Mesenchymal stem cell (in vitro differentiated cells and primary cell): ENCODE measurements at regions not wholly inside any gene's neighbourhood (a gene's known extent, or its start where the extent isn't known, plus 50 kb on each side); places are given as distances from the start of the nearest gene placed in this dataset.
A peak's percentile ranks its signal among the peaks of the same experiment; 100 is the strongest.

Experiments used
- DNase-seq: peaks from one replicate; pipeline ENCODE4 v3.0.0-alpha.2; 2013
- H2AFZ ChIP-seq: one replicate; pipeline ENCODE4 v1.6.1; 2013; ENCODE audit warnings: low read depth, mild to moderate bottlenecking, control low read depth, inconsistent platforms, low read length, moderate library complexity
- H2AK5ac ChIP-seq: 2 replicates; pipeline ENCODE4 v1.6.1; 2013; ENCODE audit warnings: low read length, moderate library complexity, mild to moderate bottlenecking, inconsistent platforms; ENCODE audit not compliant: severe bottlenecking
- H2BK120ac ChIP-seq: one replicate; pipeline ENCODE4 v1.6.1; 2013; ENCODE audit warnings: low read depth, mild to moderate bottlenecking, inconsistent platforms, low read length, moderate library complexity
- H2BK12ac ChIP-seq, 2 experiments: one replicate each; pipeline ENCODE4 v1.6.1; 2013; ENCODE audit warnings: inconsistent platforms in 2 of 2, low read length in 2 of 2, mild to moderate bottlenecking in 2 of 2, moderate library complexity in 2 of 2, control low read depth in 1 of 2
- H2BK15ac ChIP-seq: one replicate; pipeline ENCODE4 v1.6.1; 2013; ENCODE audit warnings: mild to moderate bottlenecking, low read depth, inconsistent platforms; ENCODE audit not compliant: poor library complexity, severe bottlenecking
- H2BK5ac ChIP-seq: 2 replicates; pipeline ENCODE4 v1.6.1; 2013; ENCODE audit warnings: low read depth, mild to moderate bottlenecking, low read length, control low read depth, inconsistent platforms; ENCODE audit not compliant: poor library complexity, severe bottlenecking
- H3K14ac ChIP-seq, 2 experiments: one replicate each; pipeline ENCODE4 v1.6.1; 2013; ENCODE audit warnings: inconsistent platforms in 2 of 2, low read length in 2 of 2, control low read depth in 1 of 2, mild to moderate bottlenecking in 1 of 2, moderate library complexity in 1 of 2
- H3K18ac ChIP-seq, 2 experiments: one replicate each; pipeline ENCODE4 v1.6.1; 2013; ENCODE audit warnings: inconsistent platforms in 2 of 2, low read length in 2 of 2, control low read depth in 1 of 2, low read depth in 1 of 2, mild to moderate bottlenecking in 1 of 2
- H3K23ac ChIP-seq, 2 experiments: one replicate each; pipeline ENCODE4 v1.6.1; 2013; ENCODE audit warnings: inconsistent platforms in 2 of 2, low read length in 2 of 2, mild to moderate bottlenecking in 2 of 2, moderate library complexity in 2 of 2, control low read depth in 1 of 2
- H3K27ac ChIP-seq: 2 replicates; pipeline ENCODE4 v1.5.1; 2013; ENCODE audit warnings: mild to moderate bottlenecking, moderate library complexity, low read length, control low read depth, inconsistent platforms; ENCODE audit not compliant: poor library complexity, severe bottlenecking
- H3K27me3 ChIP-seq, 2 experiments: 2 replicates each; pipeline versions ENCODE4 v1.6.1 to v1.7.0; 2013; ENCODE audit warnings: low read length in 2 of 2, mild to moderate bottlenecking in 2 of 2, moderate library complexity in 2 of 2, control low read depth in 1 of 2, inconsistent platforms in 1 of 2; ENCODE audit not compliant: control insufficient read depth in 1 of 2, insufficient read depth in 1 of 2
- H3K36me3 ChIP-seq, 2 experiments: 2 replicates each; pipeline versions ENCODE4 v1.6.1 to v1.7.0; 2013; ENCODE audit warnings: low read length in 2 of 2, control low read depth in 1 of 2, inconsistent platforms in 1 of 2, low read depth in 1 of 2, mild to moderate bottlenecking in 1 of 2; ENCODE audit not compliant: insufficient read depth in 2 of 2, control insufficient read depth in 1 of 2
- H3K4ac ChIP-seq, 2 experiments: one replicate each; pipeline ENCODE4 v1.6.1; 2013; ENCODE audit warnings: inconsistent platforms in 2 of 2, low read length in 2 of 2, mild to moderate bottlenecking in 2 of 2, moderate library complexity in 2 of 2, control low read depth in 1 of 2, low read depth in 1 of 2
- H3K4me1 ChIP-seq: 2 replicates; pipeline ENCODE4 v1.6.1; 2013; ENCODE audit warnings: low read depth, low read length, control low read depth; ENCODE audit not compliant: control insufficient read depth, insufficient read depth
- H3K4me2 ChIP-seq: 2 replicates; pipeline ENCODE4 v1.6.1; 2013; ENCODE audit warnings: low read length, mild to moderate bottlenecking, inconsistent platforms; ENCODE audit not compliant: poor library complexity, severe bottlenecking
- H3K4me3 ChIP-seq, 2 experiments: 2 replicates each; pipeline versions ENCODE4 v1.5.1 to v1.7.0; 2013; ENCODE audit warnings: low read length in 2 of 2, mild to moderate bottlenecking in 2 of 2, control low read depth in 1 of 2, low read depth in 1 of 2; ENCODE audit not compliant: insufficient read depth in 1 of 2
- H3K79me1 ChIP-seq: replicated peaks from 2 replicates; pipeline ENCODE4 v1.6.1; 2013; ENCODE audit warnings: mild to moderate bottlenecking, control low read depth, low read length, inconsistent platforms; ENCODE audit not compliant: poor library complexity, severe bottlenecking
- H3K9ac ChIP-seq: 2 replicates; pipeline ENCODE4 v1.7.0; 2013; ENCODE audit warnings: mild to moderate bottlenecking, low read length, moderate library complexity
- H3K9me3 ChIP-seq: 2 replicates; pipeline ENCODE4 v1.7.0; 2013; ENCODE audit warnings: mild to moderate bottlenecking, low read length; ENCODE audit not compliant: control insufficient read depth
- H4K8ac ChIP-seq: one replicate; pipeline ENCODE4 v1.6.1; 2013; ENCODE audit warnings: inconsistent platforms, mild to moderate bottlenecking, low read length, moderate library complexity
- H4K91ac ChIP-seq: one replicate; pipeline ENCODE4 v1.6.1; 2013; ENCODE audit warnings: mild to moderate bottlenecking, low read length, inconsistent platforms
- WGBS: methylation state at CpG from one replicate; pipeline ENCODE4 v1.1.7; 2013; ENCODE audit warnings: mixed read lengths; 5-methylcytosine and 5-hydroxymethylcytosine counted together

DNA sequence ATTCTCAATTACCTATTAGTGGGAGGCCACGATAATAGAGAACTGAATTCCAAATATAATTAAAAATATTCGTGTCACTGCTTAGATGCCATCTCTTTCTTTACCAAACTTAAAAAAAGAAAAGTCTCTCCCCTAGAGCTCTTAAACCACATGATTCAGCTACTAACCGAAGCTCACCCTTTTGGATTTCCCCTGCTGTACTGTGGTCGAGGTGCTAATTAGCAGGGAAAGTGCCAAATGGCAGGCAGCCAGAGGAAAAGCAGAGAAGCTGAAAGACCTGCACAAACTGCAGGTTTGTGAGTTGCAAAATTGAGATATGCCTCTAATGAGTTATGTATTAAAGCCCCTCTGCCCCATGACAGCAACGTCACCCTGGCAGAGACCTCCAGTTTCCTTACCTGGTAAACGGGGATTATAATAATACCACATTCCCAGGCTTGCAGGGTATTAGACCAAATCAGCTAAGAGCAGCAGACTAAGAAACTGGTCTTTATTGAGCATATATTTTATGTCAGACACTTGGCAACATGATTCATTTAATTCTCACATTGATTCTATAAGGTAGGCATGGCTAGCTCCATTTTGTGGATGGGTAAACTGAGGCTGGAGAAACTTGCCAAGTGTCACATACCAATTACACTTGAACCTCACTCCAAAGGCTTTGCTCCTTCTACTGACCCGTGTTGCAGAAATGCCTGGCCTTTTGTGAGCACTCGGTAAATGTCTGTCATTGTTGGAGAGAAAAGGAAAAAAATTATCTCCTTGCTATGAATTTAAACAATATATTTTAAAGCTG is 259.7 kb downstream of the LPIN1 start:
- Histone ChIP-seq H4K91ac (no peak overlapping the region), H4K8ac (no peak overlapping the region), H3K79me1 (no peaks in the 10 kb centered on the region), H3K4me2 (no peak overlapping the region), H3K23ac (no peak overlapping the region), H3K18ac (no peak overlapping the region), H3K4me1 (peaks cover 4% of the 10 kb centered on the region), H3K14ac (no peak overlapping the region), H3K9ac (no peak overlapping the region), H3K4ac (peak overlapping the region; percentile 22 to 88), H2BK15ac (no peak overlapping the region), H2BK120ac (no peak overlapping the region), H2BK5ac (no peak overlapping the region), H2BK12ac (peak overlapping the region in 1 of 2 experiments; percentile 64), H2AK5ac (no peak overlapping the region), H3K4me3 (no peak overlapping the region), H3K36me3 (no peaks in the 10 kb centered on the region), H3K9me3 (no peaks in the 10 kb centered on the region), H3K27ac (no peak overlapping the region), H2AFZ (no peak overlapping the region), H3K27me3 (peaks cover 0 to 12% of the 10 kb centered on the region in 2 experiments)
- no peak for DNase-seq
- WGBS: 79% methylated on average over 4 of the region's 8 CpGs

DNA sequence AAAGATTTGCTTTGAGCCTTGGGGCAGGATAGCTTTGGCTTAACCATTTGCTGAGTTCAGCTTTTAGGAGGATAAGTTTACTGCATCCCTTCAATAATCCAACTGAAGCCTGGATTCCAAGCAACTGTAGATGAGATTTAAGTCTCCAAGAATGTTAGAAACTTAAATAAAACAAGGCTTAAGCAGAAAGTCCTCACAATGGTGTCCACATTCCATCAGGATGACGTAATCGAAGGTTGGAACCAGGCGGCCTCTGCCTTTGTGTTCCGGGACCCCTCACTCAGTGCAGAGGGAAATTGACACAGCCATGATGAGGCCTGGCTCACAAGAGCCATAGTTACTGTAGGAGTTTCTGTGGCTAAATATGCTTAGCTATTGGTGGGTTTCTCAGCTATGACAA is 260.4 kb downstream of the LPIN1 start:
- Histone ChIP-seq H3K23ac (no peak overlapping the region), H3K9me3 (no peaks in the 10 kb centered on the region), H3K9ac (no peak overlapping the region)

DNA sequence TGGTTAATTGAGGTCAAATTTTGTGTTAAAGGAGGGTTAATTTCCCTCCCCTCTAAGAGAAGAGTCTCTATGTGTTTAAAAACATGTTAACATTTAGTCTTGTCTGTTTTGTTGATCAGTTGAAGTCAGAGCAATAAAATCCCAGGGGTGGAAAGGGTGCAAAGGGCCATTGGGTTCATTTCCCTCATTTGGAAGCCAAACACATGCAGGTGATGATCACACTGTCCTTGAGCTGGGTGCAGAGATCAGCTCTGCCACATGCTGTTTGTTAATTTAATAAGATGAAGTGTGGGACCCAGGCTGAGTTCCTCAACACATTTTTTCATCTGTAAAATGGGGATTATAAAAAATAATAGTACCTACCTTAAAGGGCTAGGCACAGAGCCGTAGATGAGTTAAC is 260.9 kb downstream of the LPIN1 start:
- peaks cover 5% of the 10 kb centered on the region for H3K4me1 ChIP-seq
- WGBS: 100% methylated on average over 1 of the region's 1 CpG

More for the DNA sequence above, 260.4 kb downstream of the LPIN1 start:
- Histone ChIP-seq H3K27me3 (peaks cover 0 to 11% of the 10 kb centered on the region in 2 experiments), H4K91ac (no peak overlapping the region), H2BK5ac (no peak overlapping the region), H3K79me1 (no peaks in the 10 kb centered on the region), H2BK120ac (no peak overlapping the region), H3K4me3 (no peak overlapping the region), H2AK5ac (no peak overlapping the region), H2BK15ac (no peak overlapping the region), H2AFZ (no peak overlapping the region), H4K8ac (no peak overlapping the region), H3K14ac (no peak overlapping the region), H3K36me3 (no peaks in the 10 kb centered on the region), H3K4me1 (peaks cover 5% of the 10 kb centered on the region), H3K27ac (no peak overlapping the region), H3K4ac (peak overlapping the region in 1 of 2 experiments; percentile 37), H3K18ac (peak overlapping the region in 1 of 2 experiments; percentile 69), H2BK12ac (peak overlapping the region; percentile 70 to 76), H3K4me2 (peak overlapping the region; percentile 30)
- DNase-seq: peak; percentile 45
- 10% methylated on average over 4 of the region's 4 CpGs for WGBS

DNA sequence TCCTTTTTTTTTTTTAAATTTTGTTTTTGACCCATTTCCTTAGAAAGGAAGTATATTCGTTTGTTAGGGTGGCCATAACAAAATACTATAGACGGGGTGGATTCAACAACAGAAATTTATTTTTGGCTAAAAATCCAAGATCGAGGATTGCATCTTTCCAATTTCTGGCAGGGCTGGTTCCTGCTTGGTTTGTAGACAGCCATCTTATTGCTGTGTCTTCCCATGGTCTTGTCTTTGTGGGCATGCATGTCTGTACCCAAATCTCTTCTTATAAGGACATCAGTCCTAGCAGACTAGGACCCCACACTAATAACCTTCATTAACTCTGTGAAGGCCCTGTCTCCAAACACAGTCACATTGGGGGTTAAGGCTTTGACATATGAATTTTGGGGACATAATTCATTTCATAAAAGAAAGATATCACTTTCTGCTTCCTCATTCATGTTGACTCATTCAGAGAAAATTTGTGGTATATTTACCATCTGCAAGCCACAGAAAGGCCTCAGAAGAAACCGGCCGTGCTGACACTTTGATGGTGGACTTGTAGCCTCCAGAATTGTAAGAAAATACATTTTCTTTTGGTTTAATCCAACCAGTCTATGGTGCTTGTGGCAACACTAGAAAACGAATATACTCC is 262.1 kb downstream of the LPIN1 start:
- Histone ChIP-seq H3K9me3 (no peaks in the 10 kb centered on the region), H3K27me3 (no peaks in the 10 kb centered on the region), H3K18ac (peak overlapping the region in 1 of 2 experiments; percentile 16), H3K4me3 (no peak overlapping the region), H3K79me1 (no peaks in the 10 kb centered on the region), H2BK15ac (no peak overlapping the region), H3K27ac (peak overlapping the region; percentile 20), H2BK120ac (no peak overlapping the region), H3K4me2 (peak overlapping the region; percentile 11), H2BK5ac (no peak overlapping the region), H4K91ac (no peak overlapping the region), H3K4ac (no peak overlapping the region), H3K23ac (no peak overlapping the region), H4K8ac (peak overlapping the region; percentile 68), H3K14ac (no peak overlapping the region), H3K36me3 (no peaks in the 10 kb centered on the region), H3K9ac (no peak overlapping the region), H3K4me1 (peaks cover 5% of the 10 kb centered on the region), H2BK12ac (peak overlapping the region in 1 of 2 experiments; percentile 32), H2AFZ (no peak overlapping the region), H2AK5ac (no peak overlapping the region)
- peak; percentile 56 for DNase-seq
- 61% methylated on average over 5 of the region's 6 CpGs for WGBS

More for the DNA sequence above, 260.9 kb downstream of the LPIN1 start:
- H2BK12ac ChIP-seq: no peak overlapping the region
- H2BK5ac ChIP-seq: no peak overlapping the region
- H3K9me3 ChIP-seq: no peaks in the 10 kb centered on the region
- H3K27ac ChIP-seq: no peak overlapping the region
- H2AFZ ChIP-seq: no peak overlapping the region
- H2BK120ac ChIP-seq: no peak overlapping the region
- DNase-seq: no peak
- H3K4me2 ChIP-seq: no peak overlapping the region
- no peak overlapping the region for H3K4ac ChIP-seq
- H3K14ac ChIP-seq: no peak overlapping the region
- no peaks in the 10 kb centered on the region for H3K36me3 ChIP-seq
- no peak overlapping the region for H2BK15ac ChIP-seq
- no peak overlapping the region for H3K4me3 ChIP-seq
- peaks cover 0 to 9% of the 10 kb centered on the region in 2 experiments for H3K27me3 ChIP-seq
- H4K91ac ChIP-seq: no peak overlapping the region
- no peak overlapping the region for H3K23ac ChIP-seq
- H4K8ac ChIP-seq: no peak overlapping the region
- H3K79me1 ChIP-seq: no peaks in the 10 kb centered on the region
- H3K18ac ChIP-seq: no peak overlapping the region
- H3K9ac ChIP-seq: no peak overlapping the region
- no peak overlapping the region for H2AK5ac ChIP-seq
